HK-2 (cell line): ENCODE measurements at regions not wholly inside any gene's neighbourhood (a gene's known extent, or its start where the extent isn't known, plus 50 kb on each side); places are given as distances from the start of the nearest gene placed in this dataset.

Source experiments
- DNase-seq: peaks from one replicate; pipeline ENCODE4 v3.0.0-alpha.2; 2018; ENCODE audit not compliant: unreplicated experiment

GRCh38 chr6:11296449-11297375 lies 64.2 kb upstream of the NEDD9 start:
- DNase-seq = no peak

DNA sequence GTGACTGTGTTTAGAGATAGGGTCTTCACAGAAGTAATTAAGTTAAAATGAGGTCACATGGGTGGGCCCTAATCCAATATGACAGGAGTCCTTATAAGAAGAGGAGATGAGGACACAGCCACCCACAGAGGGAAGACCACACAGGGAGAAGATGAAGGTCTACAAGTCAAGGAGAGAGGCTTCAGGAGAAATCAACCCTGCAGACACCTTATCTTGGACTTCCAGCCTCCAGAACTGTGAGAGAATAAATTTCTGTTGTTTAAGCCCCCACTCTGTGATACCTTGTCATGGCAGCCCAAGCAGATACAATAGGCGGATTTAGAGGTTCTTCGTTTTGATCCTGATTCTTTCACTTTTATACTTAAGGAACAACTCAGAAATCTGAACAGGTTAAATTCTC lies 63.5 kb upstream of the NEDD9 start:
- DNase-seq = no peak

DNA sequence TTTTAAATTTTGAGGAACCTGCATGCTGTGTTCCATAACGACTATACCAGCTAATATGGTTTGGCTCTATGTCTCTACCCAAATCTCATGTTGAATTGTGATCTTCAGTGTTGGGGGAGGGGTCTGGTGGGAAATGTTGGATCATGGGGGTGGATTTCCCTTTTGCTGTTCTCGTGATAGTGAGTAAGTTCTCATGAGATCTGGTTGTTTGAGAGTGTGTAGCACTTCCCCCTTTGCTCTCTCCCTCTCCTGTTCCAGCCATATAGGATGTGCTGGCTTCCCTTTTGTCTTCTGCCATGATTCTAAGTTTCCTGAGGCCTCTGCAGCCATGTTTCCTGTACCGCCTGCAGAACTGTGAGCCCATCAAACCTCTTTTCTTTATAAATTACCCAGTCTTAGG lies 61.8 kb upstream of the NEDD9 start:
- no peak for DNase-seq

DNA sequence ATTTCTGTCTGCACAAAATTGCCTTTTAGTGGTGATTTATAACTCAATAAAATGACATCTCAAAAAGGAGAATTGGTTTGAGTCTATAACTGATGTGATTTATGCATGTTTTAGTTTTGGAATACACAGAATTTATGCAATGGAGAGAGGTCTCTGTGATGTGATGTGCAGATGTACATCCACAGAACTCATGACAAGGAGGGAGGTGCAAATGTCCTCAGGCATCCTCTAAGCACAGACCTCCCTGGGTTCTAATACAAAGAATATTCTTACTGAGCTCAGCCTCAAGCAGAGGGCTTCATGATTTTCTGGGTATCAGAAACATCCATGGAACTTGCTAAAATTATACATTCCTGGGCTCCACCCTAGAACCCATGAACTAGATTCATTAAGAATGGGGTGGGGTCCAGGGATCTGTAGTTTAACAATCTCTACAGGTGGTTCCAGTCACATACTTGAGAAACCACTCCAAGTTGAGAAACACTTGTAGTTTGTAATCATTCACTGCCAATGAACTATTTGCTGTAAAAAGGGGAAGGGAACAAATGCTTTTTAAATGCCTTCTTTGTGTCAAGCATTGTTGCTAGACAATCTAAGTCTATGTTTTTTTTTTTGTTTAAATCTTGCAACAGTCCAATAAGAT lies 60.2 kb upstream of the NEDD9 start:
- DNase-seq = no peak

- no peak for DNase-seq
Observed at GRCh38 chr6:11292091-11292490, 59.6 kb upstream of the NEDD9 start.

DNA sequence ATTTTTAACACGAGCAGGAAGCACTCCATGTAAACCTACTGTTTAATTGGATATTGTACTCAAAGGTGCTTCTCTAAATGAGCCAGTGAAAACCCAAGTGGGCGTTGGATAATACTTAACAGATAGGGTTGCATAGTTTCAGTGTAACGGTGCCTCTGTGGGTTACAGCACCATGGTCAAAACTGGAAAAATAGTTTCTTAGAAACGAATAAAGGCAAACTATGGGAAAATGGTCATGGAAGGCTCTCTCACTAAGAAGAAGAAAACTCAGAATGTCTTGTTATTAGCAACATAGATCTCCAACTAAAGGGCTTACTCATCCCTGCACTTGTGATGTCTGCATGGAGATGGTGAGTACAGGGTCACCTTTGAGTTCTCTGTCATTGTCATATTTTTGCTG lies 59.1 kb upstream of the NEDD9 start:
- DNase-seq = no peak

DNA sequence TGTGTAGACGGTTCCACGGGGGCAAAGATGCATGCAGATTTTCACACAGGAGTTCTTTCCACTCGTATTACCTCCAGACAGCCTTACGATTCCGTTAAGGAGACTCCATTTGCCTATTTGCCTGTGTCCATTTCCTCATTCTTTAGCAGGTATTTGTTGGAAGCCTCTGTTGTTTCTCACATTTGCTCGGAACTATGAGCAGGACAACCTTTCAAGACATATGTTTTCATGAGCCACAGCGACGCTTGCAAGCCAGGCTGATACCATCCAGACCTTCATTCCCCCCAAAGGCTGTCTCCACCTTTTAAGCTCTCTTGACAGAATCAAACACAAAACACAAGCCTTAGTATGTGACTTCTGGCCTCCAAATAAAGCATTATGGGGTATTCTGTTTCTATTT lies 57.6 kb upstream of the NEDD9 start:
- no peak for DNase-seq

GRCh38 chr6:11288065-11288464 lies 55.6 kb upstream of the NEDD9 start:
- DNase-seq = no peak

DNA sequence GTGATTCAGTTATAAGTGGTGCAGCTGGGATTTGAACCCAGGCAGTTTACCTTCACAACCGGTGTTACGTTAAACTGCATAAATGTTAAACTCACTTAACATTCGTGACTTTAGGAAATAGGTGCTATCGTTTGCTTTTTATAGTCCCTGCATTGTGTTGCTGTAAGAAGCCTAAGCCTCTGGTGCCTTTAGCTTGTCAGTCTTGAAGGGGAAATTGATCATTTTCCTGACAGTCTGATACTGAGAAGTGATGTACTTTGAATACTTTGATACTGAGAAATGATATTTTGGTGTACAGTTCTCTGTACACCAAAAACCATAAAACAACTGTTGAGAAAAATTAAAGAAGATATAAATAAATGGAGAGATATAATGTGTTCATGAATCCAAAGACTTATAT lies 52.5 kb upstream of the NEDD9 start:
- no peak for DNase-seq

GRCh38 chr6:11283629-11284028 lies 51.2 kb upstream of the NEDD9 start:
- no peak for DNase-seq

DNA sequence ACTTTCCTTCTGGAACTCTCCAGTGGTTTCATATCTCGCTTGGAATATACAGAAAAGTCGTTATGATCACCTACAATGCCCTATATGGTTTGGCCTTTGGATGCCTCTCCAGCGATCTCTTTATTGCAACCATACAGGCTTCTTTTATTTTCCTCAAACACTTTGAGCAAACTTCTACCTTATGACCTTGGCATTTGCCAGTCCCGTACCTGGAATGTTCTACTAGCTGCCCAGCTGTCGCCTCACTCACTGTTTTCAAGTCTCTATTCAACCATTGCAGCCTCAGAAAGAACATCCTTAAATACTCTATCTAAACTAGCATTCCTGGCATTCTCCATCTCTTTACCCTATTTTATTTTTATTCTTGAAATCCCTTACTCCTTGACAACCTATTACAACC lies 50.4 kb upstream of the NEDD9 start:
- DNase-seq = no peak
